WTC11 (cell line): ENCODE measurements at regions not wholly inside any gene's neighbourhood (a gene's known extent, or its start where the extent isn't known, plus 50 kb on each side); places are given as distances from the start of the nearest gene placed in this dataset.

Source experiments
- ATAC-seq: fragments of 200-7000 bp; cut with Tn5 transposase; 2 replicates; pipeline ENCODE4 v1.10.0; 2021; ENCODE audit warnings: mild to moderate bottlenecking, moderate library complexity
- CTCF ChIA-PET: fragments of 300-600 bp; sonication (Branson Sonifier 250); formaldehyde crosslinking; loops from one replicate; lab custom pipeline; 2021; ENCODE audit warnings: antibody characterized with exemption; lab: Charles Lee
- POLR2A ChIA-PET: fragments of 350-600 bp; sonication (Branson Sonifier 250); formaldehyde crosslinking; loops from one replicate; lab custom pipeline; 2021; ENCODE audit warnings: antibody characterized with exemption; lab: Charles Lee
- DNase-seq: peaks from one replicate; pipeline ENCODE4 v3.0.0; 2021; ENCODE audit warnings: low spot score
- H3K27ac Mint-ChIP-seq: 2 replicates; pipeline ENCODE4 v1.8.0; 2021; ENCODE audit warnings: mixed read lengths
- H3K27me3 Mint-ChIP-seq: 2 replicates; pipeline ENCODE4 v1.8.0; 2021; ENCODE audit warnings: low read depth, mild to moderate bottlenecking, moderate library complexity, mixed read lengths
- H3K36me3 Mint-ChIP-seq: 2 replicates; pipeline ENCODE4 v1.8.0; 2021; ENCODE audit warnings: mixed read lengths
- H3K4me1 Mint-ChIP-seq: 2 replicates; pipeline ENCODE4 v1.8.0; 2022; ENCODE audit warnings: mixed read lengths
- H3K4me3 Mint-ChIP-seq: 2 replicates; pipeline ENCODE4 v1.8.0; 2021; ENCODE audit warnings: mild to moderate bottlenecking, moderate library complexity, mixed read lengths
- H3K9me3 Mint-ChIP-seq: 2 replicates; pipeline ENCODE4 v1.8.0; 2021; ENCODE audit warnings: mixed read lengths
- AR ChIP-seq: fragments of 250-450 bp; sonication (Bioruptor Pico); IDR thresholded peaks from 2 replicates; pipeline ENCODE4 v1.9.0; 2021; ENCODE audit warnings: mild to moderate bottlenecking
- ATF2 ChIP-seq: sonication (generic); formaldehyde crosslinking; IDR thresholded peaks from 2 replicates; pipeline ENCODE4 v1.8.1; 2022; ENCODE audit warnings: low read depth, missing genetic modification reagents, borderline replicate concordance
- FOXP4 ChIP-seq: sonication (generic); formaldehyde crosslinking; IDR thresholded peaks from 2 replicates; pipeline ENCODE4 v1.8.0; 2022; ENCODE audit warnings: mild to moderate bottlenecking, missing genetic modification reagents
- MXD4 ChIP-seq: fragments of 250-450 bp; sonication (Bioruptor Pico); IDR thresholded peaks from 2 replicates; pipeline ENCODE4 v1.8.0; 2021; ENCODE audit warnings: mild to moderate bottlenecking, moderate library complexity, borderline replicate concordance
- SOX15 ChIP-seq: fragments of 250-450 bp; sonication (Bioruptor Pico); IDR thresholded peaks from 2 replicates; pipeline ENCODE4 v1.9.0; 2021; ENCODE audit warnings: mild to moderate bottlenecking
- STAT6 ChIP-seq: sonication (generic); formaldehyde crosslinking; conservative IDR thresholded peaks from 2 replicates; pipeline ENCODE4 v1.8.1; 2023; ENCODE audit warnings: mild to moderate bottlenecking, low read depth, missing genetic modification reagents, moderate library complexity
- ZNF281 ChIP-seq: sonication (generic); formaldehyde crosslinking; IDR thresholded peaks from 2 replicates; pipeline ENCODE4 v1.8.0; 2023; ENCODE audit warnings: mild to moderate bottlenecking, missing genetic modification reagents
- ZNF423 ChIP-seq: fragments of 250-450 bp; sonication (Bioruptor Pico); IDR thresholded peaks from 2 replicates; pipeline ENCODE4 v2.1.2; 2022; ENCODE audit warnings: mild to moderate bottlenecking, moderate library complexity
- ZNF425 ChIP-seq: fragments of 250-450 bp; sonication (Bioruptor Pico); conservative IDR thresholded peaks from 2 replicates; pipeline ENCODE4 v1.9.0; 2021; ENCODE audit warnings: mild to moderate bottlenecking

GRCh38 chr20:55937283-55937682 is 68.0 kb downstream of the CBLN4 start:
- CTCF ChIA-PET, result no interaction called here

More at GRCh38 chr20:55937283-55937682, 68.0 kb downstream of the CBLN4 start:
- Mint-ChIP-seq H3K4me1 (no peaks in the 10 kb centered on the region), H3K27me3 (peaks cover 13% of the 10 kb centered on the region), H3K36me3 (peaks cover 91% of the 10 kb centered on the region), H3K9me3 (peaks cover 89% of the 10 kb centered on the region), H3K27ac (no peak overlapping the region)
- POLR2A ChIA-PET, result no interaction called here
- no peak for DNase-seq
- TF ChIP-seq ZNF281 (no peak), ZNF425 (CRISPR knock-in tag) (no peak), STAT6 (CRISPR knock-in tag) (no peak), AR (CRISPR knock-in tag) (no peak), MXD4 (no peak), ZNF423 (CRISPR knock-in tag) (no peak), FOXP4 (no peak), ATF2 (CRISPR knock-in tag) (no peak), SOX15 (no peak)
- TF ChIP-seq, all 79 proteins: peak for 0
- ATAC-seq, result no peak
- no peak overlapping the region for H3K4me3 Mint-ChIP-seq
